GM12801 (cell line): ENCODE measurements at regions not wholly inside any gene's neighbourhood (a gene's known extent, or its start where the extent isn't known, plus 50 kb on each side); places are given as distances from the start of the nearest gene placed in this dataset.

Experiments used
- TF ChIP-seq, protein P1 (sequence below): IDR thresholded peaks from one replicate; pipeline ENCODE4 v1.5.1; 2011; ENCODE audit warnings: control low read depth; ENCODE audit not compliant: insufficient read length; ENCODE audit errors: extremely low read depth

DNA sequence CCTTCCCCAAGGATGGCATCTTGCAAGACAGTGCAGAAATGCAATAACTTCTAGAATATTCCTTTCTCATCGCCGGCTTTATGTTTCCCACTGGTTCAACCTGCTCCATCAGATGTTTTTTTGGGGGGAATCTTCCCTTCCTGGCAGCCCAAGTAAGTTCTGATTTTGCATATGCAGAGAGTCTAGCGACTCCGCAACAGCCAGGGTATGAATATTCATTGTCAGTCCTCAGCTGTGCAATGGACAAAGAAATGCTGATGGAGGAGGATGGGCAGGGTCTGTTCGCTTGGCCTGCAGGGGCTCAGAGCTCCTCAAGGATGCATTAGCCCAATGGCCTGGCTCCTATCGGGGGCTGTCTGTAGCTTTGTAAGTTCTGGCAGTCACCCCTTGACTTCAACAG is 358.8 kb upstream of the CCL2 start:
- TF ChIP-seq, protein P1, sequence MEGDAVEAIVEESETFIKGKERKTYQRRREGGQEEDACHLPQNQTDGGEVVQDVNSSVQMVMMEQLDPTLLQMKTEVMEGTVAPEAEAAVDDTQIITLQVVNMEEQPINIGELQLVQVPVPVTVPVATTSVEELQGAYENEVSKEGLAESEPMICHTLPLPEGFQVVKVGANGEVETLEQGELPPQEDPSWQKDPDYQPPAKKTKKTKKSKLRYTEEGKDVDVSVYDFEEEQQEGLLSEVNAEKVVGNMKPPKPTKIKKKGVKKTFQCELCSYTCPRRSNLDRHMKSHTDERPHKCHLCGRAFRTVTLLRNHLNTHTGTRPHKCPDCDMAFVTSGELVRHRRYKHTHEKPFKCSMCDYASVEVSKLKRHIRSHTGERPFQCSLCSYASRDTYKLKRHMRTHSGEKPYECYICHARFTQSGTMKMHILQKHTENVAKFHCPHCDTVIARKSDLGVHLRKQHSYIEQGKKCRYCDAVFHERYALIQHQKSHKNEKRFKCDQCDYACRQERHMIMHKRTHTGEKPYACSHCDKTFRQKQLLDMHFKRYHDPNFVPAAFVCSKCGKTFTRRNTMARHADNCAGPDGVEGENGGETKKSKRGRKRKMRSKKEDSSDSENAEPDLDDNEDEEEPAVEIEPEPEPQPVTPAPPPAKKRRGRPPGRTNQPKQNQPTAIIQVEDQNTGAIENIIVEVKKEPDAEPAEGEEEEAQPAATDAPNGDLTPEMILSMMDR: no peak

DNA sequence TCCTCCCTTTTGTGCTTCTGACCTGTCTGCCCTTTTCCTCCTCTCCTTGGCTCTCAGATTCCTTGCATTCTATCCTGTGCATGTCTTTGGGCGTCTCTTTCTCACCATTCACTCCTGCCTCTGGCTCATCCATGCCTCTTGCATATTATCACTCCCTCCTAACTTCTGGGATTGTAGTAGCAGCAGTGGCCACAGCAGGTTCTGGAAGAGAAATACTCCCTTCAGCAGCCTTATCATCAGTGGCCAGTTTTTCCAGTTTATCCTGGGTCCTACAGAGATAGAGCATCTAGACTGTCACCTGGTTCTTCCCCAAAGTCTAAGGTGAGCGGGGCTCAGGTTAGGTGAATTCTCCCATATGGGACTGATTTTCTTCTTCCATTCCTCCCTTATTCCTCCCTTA is 354.0 kb upstream of the CCL2 start:
- TF ChIP-seq, protein P1: no peak

DNA sequence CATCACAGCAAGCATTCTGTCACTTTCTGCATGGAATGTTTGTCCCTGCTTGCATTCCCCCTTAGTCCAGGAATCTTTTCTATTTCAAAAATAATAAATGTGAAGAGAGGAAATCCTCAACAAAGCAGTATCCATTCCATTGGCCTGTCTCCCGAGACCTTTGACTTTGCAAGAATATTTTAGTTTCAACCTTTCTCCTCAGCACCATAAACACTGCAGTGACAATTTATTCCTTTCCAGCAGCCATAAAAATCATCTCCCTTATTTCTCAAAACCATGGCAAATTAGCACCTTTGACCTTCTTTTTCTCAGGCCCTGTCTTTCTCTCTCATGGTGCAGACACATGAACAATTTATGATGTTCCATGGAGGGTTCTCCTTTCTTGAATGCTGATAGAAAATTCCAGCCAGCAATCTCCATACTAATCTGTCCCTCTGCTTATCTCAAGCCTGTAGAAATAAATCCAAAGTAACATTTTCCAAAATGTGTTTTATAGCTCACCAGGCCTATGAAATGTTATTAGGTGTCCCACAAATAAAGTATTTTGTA is 352.1 kb upstream of the CCL2 start:
- TF ChIP-seq, protein P1: no peak

GRCh38 chr17:33904476-33904875 is 350.6 kb upstream of the CCL2 start:
- TF ChIP-seq, protein P1: no peak

GRCh38 chr17:33905338-33905800 is 349.7 kb upstream of the CCL2 start:
- TF ChIP-seq, protein P1: no peak

DNA sequence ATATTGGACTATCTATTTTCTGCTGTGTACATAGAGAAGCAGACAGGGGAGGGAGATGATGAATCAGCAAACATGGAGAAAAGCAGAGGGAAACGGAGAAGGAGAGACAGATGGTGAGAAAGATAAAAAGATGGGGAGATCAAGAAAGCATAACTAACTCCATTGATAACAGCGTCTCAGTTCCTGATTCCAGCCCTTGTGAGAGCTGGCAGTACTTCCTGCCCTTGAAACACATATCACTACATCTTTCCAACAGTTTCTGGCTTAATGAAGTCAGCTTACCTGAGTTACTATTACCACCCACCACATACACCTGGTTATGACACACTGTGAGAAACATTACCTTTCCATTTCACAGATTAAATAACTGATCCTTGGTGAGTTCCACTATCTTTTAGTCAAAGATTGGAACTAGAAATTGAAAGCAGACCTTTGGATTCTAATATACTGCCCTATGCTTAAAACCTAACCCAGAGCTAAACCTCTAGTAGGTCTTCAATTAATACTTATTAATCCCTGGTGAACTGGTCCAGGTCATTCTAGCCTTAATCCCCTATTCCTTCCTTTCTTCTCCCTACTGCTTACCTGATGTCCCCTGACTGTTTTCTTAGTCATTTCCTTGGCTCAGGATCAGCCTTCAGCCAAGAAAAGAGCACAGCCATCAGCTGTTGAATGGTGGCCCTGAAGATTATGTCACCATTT is 346.6 kb upstream of the CCL2 start:
- TF ChIP-seq, protein P1: no peak

- TF ChIP-seq, protein P1: no peak
Measured at GRCh38 chr17:33910200-33910857, 344.8 kb upstream of the CCL2 start.
